Thyroid gland (tissue), 4 donors: ENCODE measurements at regions not wholly inside any gene's neighbourhood (a gene's known extent, or its start where the extent isn't known, plus 50 kb on each side); places are given as distances from the start of the nearest gene placed in this dataset.

Experiments used
- CTCF ChIP-seq, 6 experiments: fragments of 200-600 bp in 3 of 6; fragments of 450-650 bp in 3 of 6; sonication (generic) in 3 of 6; IDR thresholded peaks; one replicate each; pipeline ENCODE4 v1.5.1; 2016 to 2019; ENCODE audit warnings: antibody characterized with exemption in 6 of 6, mild to moderate bottlenecking in 2 of 6, inconsistent platforms in 1 of 6, moderate library complexity in 1 of 6
- POLR2A ChIP-seq, 2 donors: fragments of 450-650 bp; IDR thresholded peaks; one replicate each; pipeline ENCODE4 v1.6.1; 2017; ENCODE audit warnings: antibody characterized with exemption in 2 of 2, mild to moderate bottlenecking in 2 of 2, moderate library complexity in 1 of 2

DNA sequence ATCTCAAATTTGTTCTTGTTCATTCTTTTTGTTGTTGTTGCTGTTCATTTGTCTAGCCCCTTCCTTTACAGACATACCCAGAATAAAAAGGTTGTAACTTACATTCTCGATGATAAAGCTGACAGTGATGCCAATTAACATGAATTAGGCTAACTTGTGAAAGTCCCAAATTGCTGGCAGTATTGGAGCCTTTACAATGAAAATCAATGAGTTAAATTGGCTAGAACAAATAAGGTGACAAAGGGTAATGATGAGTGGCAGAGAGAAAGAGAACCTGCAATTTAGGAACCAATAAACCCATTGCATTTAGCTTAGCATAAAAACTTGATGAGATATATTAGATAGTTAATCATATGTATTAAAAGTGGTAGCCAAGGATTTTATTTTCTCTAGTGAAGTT, 521.0 kb downstream of the ADCYAP1 start:
- no peak for TF ChIP-seq POLR2A (IDR thresholded peaks at IDR 0.05)
- TF ChIP-seq CTCF (IDR thresholded peaks at IDR 0.05): no peak
